Activated CD8-positive, alpha-beta memory T cell treated with anti-CD3 and anti-CD28 coated beads for 24 hours (primary cell): ENCODE measurements at regions not wholly inside any gene's neighbourhood (a gene's known extent, or its start where the extent isn't known, plus 50 kb on each side); places are given as distances from the start of the nearest gene placed in this dataset.

Source experiments
- DNase-seq: peaks from one replicate; pipeline ENCODE4 v3.0.0-alpha.2; 2020

- no peak for DNase-seq
Observed at GRCh38 chr18:44175891-44176290, 504.8 kb upstream of the SETBP1 start.

GRCh38 chr18:44178476-44178875 is 502.2 kb upstream of the SETBP1 start:
- no peak for DNase-seq

GRCh38 chr18:44179693-44180092 is 501.0 kb upstream of the SETBP1 start:
- DNase-seq = no peak

GRCh38 chr18:44180683-44181082 is 500.0 kb upstream of the SETBP1 start:
- DNase-seq = no peak

- no peak for DNase-seq
Observed at GRCh38 chr18:44181951-44182747, 498.5 kb upstream of the SETBP1 start.

- DNase-seq = no peak
Observed at GRCh38 chr18:44186001-44186400, 494.7 kb upstream of the SETBP1 start.

- no peak for DNase-seq
Observed at GRCh38 chr18:44187090-44187489, 493.6 kb upstream of the SETBP1 start.

- DNase-seq = no peak
Observed at GRCh38 chr18:44195394-44196140, 485.1 kb upstream of the SETBP1 start.

GRCh38 chr18:44197832-44198611 is 482.7 kb upstream of the SETBP1 start:
- no peak for DNase-seq

- DNase-seq = no peak
Observed at GRCh38 chr18:44198612-44199284, 481.9 kb upstream of the SETBP1 start.

GRCh38 chr18:44213293-44213692 is 467.4 kb upstream of the SETBP1 start:
- DNase-seq = no peak

GRCh38 chr18:44214396-44214795 is 466.3 kb upstream of the SETBP1 start:
- no peak for DNase-seq

- DNase-seq = no peak
Observed at GRCh38 chr18:44216169-44216568, 464.5 kb upstream of the SETBP1 start.

- no peak for DNase-seq
Observed at GRCh38 chr18:44227501-44227900, 453.2 kb upstream of the SETBP1 start.

GRCh38 chr18:44229693-44230108 is 451.0 kb upstream of the SETBP1 start:
- no peak for DNase-seq

- DNase-seq = no peak
Observed at GRCh38 chr18:44231936-44232335, 448.8 kb upstream of the SETBP1 start.

- no peak for DNase-seq
Observed at GRCh38 chr18:44232500-44232899, 448.2 kb upstream of the SETBP1 start.

- DNase-seq = no peak
Observed at GRCh38 chr18:44238454-44238853, 442.2 kb upstream of the SETBP1 start.

- no peak for DNase-seq
Observed at GRCh38 chr18:44238911-44239310, 441.8 kb upstream of the SETBP1 start.

GRCh38 chr18:44241020-44241419 is 439.7 kb upstream of the SETBP1 start:
- DNase-seq = no peak

- no peak for DNase-seq
Observed at GRCh38 chr18:44245019-44245418, 435.7 kb upstream of the SETBP1 start.

- DNase-seq = no peak
Observed at GRCh38 chr18:44246001-44246400, 434.7 kb upstream of the SETBP1 start.

- DNase-seq = no peak
Observed at GRCh38 chr18:44258086-44258485, 422.6 kb upstream of the SETBP1 start.
